ENCODE measurements at regions not wholly inside any gene's neighbourhood (a gene's known extent, or its start where the extent isn't known, plus 50 kb on each side); places are given as distances from the start of the nearest gene placed in this dataset.
A peak's percentile ranks its signal among the peaks of the same experiment; 100 is the strongest.

DNA sequence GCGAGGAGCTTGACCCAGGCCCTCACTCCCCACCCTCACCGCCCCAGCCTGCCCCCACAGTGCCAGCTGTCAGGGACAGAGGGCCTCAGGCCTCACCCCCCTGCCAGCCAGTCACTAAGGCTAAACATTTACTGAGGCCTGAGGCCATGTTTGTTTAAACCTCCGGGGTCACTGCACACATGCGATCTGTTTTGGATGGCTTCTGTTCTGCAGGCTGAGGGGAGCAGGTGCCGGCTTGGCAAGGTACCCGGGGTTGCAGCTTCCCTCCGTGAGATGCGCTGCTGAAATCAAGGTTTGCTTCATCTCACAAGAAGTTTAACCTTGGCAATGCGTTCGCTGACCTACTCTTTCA, 103.3 kb upstream of the BOD1 start (continued):
- TF ChIP-seq, protein P1, sequence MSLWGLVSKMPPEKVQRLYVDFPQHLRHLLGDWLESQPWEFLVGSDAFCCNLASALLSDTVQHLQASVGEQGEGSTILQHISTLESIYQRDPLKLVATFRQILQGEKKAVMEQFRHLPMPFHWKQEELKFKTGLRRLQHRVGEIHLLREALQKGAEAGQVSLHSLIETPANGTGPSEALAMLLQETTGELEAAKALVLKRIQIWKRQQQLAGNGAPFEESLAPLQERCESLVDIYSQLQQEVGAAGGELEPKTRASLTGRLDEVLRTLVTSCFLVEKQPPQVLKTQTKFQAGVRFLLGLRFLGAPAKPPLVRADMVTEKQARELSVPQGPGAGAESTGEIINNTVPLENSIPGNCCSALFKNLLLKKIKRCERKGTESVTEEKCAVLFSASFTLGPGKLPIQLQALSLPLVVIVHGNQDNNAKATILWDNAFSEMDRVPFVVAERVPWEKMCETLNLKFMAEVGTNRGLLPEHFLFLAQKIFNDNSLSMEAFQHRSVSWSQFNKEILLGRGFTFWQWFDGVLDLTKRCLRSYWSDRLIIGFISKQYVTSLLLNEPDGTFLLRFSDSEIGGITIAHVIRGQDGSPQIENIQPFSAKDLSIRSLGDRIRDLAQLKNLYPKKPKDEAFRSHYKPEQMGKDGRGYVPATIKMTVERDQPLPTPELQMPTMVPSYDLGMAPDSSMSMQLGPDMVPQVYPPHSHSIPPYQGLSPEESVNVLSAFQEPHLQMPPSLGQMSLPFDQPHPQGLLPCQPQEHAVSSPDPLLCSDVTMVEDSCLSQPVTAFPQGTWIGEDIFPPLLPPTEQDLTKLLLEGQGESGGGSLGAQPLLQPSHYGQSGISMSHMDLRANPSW (CRISPR knock-in tag; IDR thresholded peaks at IDR 0.05; ENCODE audit: borderline replicate concordance), result 0 out of 2 replicates have a peak, but pooled peaks have one; percentile 64
- no peak for TF ChIP-seq ZNF883 (CRISPR knock-in tag; IDR thresholded peaks at IDR 0.05; ENCODE audit: not compliant biosample characterization)
- TF ChIP-seq KAT8 (CRISPR knock-in tag; IDR thresholded peaks at IDR 0.05), result 0 out of 2 replicates have a peak, but pooled peaks have one; percentile 23
- TF ChIP-seq, protein P2, sequence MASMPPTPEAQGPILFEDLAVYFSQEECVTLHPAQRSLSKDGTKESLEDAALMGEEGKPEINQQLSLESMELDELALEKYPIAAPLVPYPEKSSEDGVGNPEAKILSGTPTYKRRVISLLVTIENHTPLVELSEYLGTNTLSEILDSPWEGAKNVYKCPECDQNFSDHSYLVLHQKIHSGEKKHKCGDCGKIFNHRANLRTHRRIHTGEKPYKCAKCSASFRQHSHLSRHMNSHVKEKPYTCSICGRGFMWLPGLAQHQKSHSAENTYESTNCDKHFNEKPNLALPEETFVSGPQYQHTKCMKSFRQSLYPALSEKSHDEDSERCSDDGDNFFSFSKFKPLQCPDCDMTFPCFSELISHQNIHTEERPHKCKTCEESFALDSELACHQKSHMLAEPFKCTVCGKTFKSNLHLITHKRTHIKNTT (CRISPR knock-in tag; IDR thresholded peaks at IDR 0.05), result no peak
- TF ChIP-seq ZNF556 (CRISPR knock-in tag; IDR thresholded peaks at IDR 0.05; ENCODE audit: borderline replicate concordance), result no peak
- TF ChIP-seq HMGA1 (CRISPR knock-in tag; conservative IDR thresholded peaks at IDR 0.05), result no peak
- peak; percentile 78; the same call in 1 of the 2 replicates for TF ChIP-seq MYC (CRISPR knock-in tag; IDR thresholded peaks at IDR 0.05; ENCODE audit: borderline replicate concordance)
- peak; percentile 63 for TF ChIP-seq YY1 (IDR thresholded peaks at IDR 0.05; ENCODE audit: insufficient read depth, insufficient replicate concordance, low read depth, low read length)
- TF ChIP-seq ZMYM3 (CRISPR knock-in tag; IDR thresholded peaks at IDR 0.05), result peak; percentile 81
- TF ChIP-seq ZNF761 (CRISPR knock-in tag; conservative IDR thresholded peaks at IDR 0.05), result peak; percentile 66; the same call in 1 of the 2 replicates
- TF ChIP-seq ZNF3 (CRISPR knock-in tag; IDR thresholded peaks at IDR 0.05), result no peak
- TF ChIP-seq CREM (IDR thresholded peaks at IDR 0.05), result no peak
- TF ChIP-seq CREM (CRISPR knock-in tag; IDR thresholded peaks at IDR 0.05), result no peak
- TF ChIP-seq, protein P3, sequence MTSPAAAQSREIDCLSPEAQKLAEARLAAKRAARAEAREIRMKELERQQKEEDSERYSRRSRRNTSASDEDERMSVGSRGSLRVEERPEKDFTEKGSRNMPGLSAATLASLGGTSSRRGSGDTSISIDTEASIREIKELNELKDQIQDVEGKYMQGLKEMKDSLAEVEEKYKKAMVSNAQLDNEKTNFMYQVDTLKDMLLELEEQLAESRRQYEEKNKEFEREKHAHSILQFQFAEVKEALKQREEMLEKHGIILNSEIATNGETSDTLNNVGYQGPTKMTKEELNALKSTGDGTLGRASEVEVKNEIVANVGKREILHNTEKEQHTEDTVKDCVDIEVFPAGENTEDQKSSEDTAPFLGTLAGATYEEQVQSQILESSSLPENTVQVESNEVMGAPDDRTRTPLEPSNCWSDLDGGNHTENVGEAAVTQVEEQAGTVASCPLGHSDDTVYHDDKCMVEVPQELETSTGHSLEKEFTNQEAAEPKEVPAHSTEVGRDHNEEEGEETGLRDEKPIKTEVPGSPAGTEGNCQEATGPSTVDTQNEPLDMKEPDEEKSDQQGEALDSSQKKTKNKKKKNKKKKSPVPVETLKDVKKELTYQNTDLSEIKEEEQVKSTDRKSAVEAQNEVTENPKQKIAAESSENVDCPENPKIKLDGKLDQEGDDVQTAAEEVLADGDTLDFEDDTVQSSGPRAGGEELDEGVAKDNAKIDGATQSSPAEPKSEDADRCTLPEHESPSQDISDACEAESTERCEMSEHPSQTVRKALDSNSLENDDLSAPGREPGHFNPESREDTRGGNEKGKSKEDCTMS (CRISPR knock-in tag; conservative IDR thresholded peaks at IDR 0.05), result no peak
- no peak for TF ChIP-seq MAFK (conservative IDR thresholded peaks at IDR 0.05 in 1 of 2, IDR thresholded peaks at IDR 0.05 in 1 of 2; ENCODE audit: low read length in 2 of 2)
- TF ChIP-seq MAFG (CRISPR knock-in tag; IDR thresholded peaks at IDR 0.05), result no peak
- no peak for TF ChIP-seq DMAP1 (CRISPR knock-in tag; IDR thresholded peaks at IDR 0.05)
- no peak for TF ChIP-seq ZNF891 (CRISPR knock-in tag; IDR thresholded peaks at IDR 0.05)
- TF ChIP-seq ZNF605 (CRISPR knock-in tag; IDR thresholded peaks at IDR 0.05), result peak; percentile 78
- no peak for TF ChIP-seq TCF12 (IDR thresholded peaks at IDR 0.05)
- 0 out of 2 replicates have a peak, but pooled peaks have one; percentile 37 for TF ChIP-seq TCF12 (CRISPR knock-in tag; IDR thresholded peaks at IDR 0.05)
- no peak for TF ChIP-seq ZBTB21 (CRISPR knock-in tag; IDR thresholded peaks at IDR 0.05)
- TF ChIP-seq SPEN (CRISPR knock-in tag; IDR thresholded peaks at IDR 0.05; ENCODE audit: low read depth), result peak; percentile 74
- no peak for TF ChIP-seq ZNF432 (CRISPR knock-in tag; IDR thresholded peaks at IDR 0.05; ENCODE audit: borderline replicate concordance)
- TF ChIP-seq TEAD2 (CRISPR knock-in tag; IDR thresholded peaks at IDR 0.05), result no peak
- TF ChIP-seq, protein P4, sequence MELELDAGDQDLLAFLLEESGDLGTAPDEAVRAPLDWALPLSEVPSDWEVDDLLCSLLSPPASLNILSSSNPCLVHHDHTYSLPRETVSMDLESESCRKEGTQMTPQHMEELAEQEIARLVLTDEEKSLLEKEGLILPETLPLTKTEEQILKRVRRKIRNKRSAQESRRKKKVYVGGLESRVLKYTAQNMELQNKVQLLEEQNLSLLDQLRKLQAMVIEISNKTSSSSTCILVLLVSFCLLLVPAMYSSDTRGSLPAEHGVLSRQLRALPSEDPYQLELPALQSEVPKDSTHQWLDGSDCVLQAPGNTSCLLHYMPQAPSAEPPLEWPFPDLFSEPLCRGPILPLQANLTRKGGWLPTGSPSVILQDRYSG (CRISPR knock-in tag; IDR thresholded peaks at IDR 0.05), result no peak

Measured in HepG2 (cell line).